ENCODE measurements at regions not wholly inside any gene's neighbourhood (a gene's known extent, or its start where the extent isn't known, plus 50 kb on each side); places are given as distances from the start of the nearest gene placed in this dataset.

- TF ChIP-seq CTCF (IDR thresholded peaks at IDR 0.05): no peak
- TF ChIP-seq POLR2A (IDR thresholded peaks at IDR 0.05): no peak
Observed at GRCh38 chr15:95175914-95176658, 944.7 kb downstream of the MCTP2 start.

Measured in uterus (tissue), 2 donors.